IMR-90 (cell line): ENCODE measurements at regions not wholly inside any gene's neighbourhood (a gene's known extent, or its start where the extent isn't known, plus 50 kb on each side); places are given as distances from the start of the nearest gene placed in this dataset.

Experiments used
- CHD1 ChIP-seq: IDR thresholded peaks from 2 replicates; pipeline ENCODE4 v1.6.1; 2012; ENCODE audit warnings: low read depth, low read length, improper control_type of control experiment
- CTCF ChIP-seq: conservative IDR thresholded peaks from 2 replicates; pipeline ENCODE4 v1.5.1; 2012; ENCODE audit warnings: mild to moderate bottlenecking, low read depth, low read length, improper control_type of control experiment
- POLR2A ChIP-seq: IDR thresholded peaks from 2 replicates; pipeline ENCODE4 v1.6.1; 2012; ENCODE audit warnings: mild to moderate bottlenecking, low read depth, low read length
- RAD21 ChIP-seq: IDR thresholded peaks from 2 replicates; pipeline ENCODE4 v1.6.1; 2012; ENCODE audit warnings: low read length, improper control_type of control experiment
- TF ChIP-seq, protein P1 (sequence below): fragments of 150-350 bp; IDR thresholded peaks from 2 replicates; pipeline ENCODE4 v1.6.1; 2017; ENCODE audit warnings: mild to moderate bottlenecking, antibody characterized with exemption, low read length, low read depth
- TF ChIP-seq, protein P2 (sequence below): fragments of 150-350 bp; IDR thresholded peaks from 2 replicates; pipeline ENCODE4 v1.6.1; 2016; ENCODE audit warnings: low read depth, mild to moderate bottlenecking, low read length, moderate library complexity, borderline replicate concordance

DNA sequence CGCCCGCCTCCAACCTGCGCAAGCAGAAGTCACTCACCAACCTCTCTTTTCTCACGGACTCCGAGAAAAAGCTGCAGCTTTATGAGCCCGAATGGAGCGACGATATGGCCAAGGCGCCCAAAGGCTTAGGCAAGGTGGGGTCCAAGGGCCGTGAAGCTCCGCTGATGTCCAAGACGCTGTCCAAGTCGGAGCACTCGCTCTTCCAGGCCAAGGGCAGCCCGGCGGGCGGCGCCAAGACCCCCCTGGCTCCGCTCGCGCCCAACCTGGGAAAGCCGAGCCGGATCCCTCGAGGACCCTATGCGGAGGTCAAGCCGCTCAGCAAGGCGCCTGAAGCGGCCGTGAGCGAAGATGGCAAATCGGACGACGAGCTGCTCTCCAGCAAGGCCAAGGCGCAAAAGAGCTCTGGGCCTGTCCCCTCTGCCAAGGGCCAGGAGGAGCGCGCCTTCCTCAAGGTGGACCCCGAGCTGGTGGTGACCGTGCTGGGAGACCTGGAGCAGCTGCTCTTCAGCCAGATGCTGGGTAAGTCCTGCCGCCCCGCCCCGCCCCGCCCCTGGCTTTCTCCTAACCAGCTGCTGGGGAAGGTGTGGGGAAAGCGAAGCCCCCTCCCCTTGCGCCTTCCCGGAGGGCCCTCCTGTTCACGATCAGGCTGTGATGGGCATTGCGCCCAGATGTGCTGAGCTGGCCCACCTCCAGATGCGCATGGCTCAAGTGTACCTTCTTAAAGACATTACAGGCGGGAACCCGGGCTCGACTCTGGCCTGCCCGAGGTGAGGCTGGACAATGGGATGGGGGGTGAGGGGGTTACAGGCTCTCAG, 110.2 kb downstream of the NAV1 start:
- TF ChIP-seq CHD1 (no peak), POLR2A (0 out of 2 replicates have a peak, but pooled peaks have one; percentile 12), RAD21 (no peak), CTCF (no peak)
- TF ChIP-seq, protein P1, sequence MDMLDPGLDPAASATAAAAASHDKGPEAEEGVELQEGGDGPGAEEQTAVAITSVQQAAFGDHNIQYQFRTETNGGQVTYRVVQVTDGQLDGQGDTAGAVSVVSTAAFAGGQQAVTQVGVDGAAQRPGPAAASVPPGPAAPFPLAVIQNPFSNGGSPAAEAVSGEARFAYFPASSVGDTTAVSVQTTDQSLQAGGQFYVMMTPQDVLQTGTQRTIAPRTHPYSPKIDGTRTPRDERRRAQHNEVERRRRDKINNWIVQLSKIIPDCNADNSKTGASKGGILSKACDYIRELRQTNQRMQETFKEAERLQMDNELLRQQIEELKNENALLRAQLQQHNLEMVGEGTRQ, result no peak
- TF ChIP-seq, protein P2, sequence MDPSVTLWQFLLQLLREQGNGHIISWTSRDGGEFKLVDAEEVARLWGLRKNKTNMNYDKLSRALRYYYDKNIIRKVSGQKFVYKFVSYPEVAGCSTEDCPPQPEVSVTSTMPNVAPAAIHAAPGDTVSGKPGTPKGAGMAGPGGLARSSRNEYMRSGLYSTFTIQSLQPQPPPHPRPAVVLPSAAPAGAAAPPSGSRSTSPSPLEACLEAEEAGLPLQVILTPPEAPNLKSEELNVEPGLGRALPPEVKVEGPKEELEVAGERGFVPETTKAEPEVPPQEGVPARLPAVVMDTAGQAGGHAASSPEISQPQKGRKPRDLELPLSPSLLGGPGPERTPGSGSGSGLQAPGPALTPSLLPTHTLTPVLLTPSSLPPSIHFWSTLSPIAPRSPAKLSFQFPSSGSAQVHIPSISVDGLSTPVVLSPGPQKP, result no peak
